Gastrocnemius medialis (tissue), 4 donors: ENCODE measurements at regions not wholly inside any gene's neighbourhood (a gene's known extent, or its start where the extent isn't known, plus 50 kb on each side); places are given as distances from the start of the nearest gene placed in this dataset.

Experiments used
- ATAC-seq, 2 donors: fragments of 150-250 bp; one replicate each; pipeline ENCODE4 v1.9.1; 2016
- DNase-seq, 2 donors: peaks; one replicate each; pipeline ENCODE4 v3.0.0-alpha.2; 2019
- H3K27ac ChIP-seq, 4 donors: fragments of 200-600 bp; sonication (generic); 1 replicate in 1 of 4; 2 replicates in 3 of 4; pipeline ENCODE4 v1.5.1; 2016 to 2018; ENCODE audit warnings: mild to moderate bottlenecking in 2 of 4, moderate library complexity in 1 of 4
- H3K27me3 ChIP-seq, 3 donors: fragments of 200-600 bp; sonication (generic) in 2 of 3; 1 replicate in 1 of 3; 2 replicates in 2 of 3; pipeline versions ENCODE4 v1.5.1 to v1.6.0; 2016 to 2019; ENCODE audit warnings: mild to moderate bottlenecking in 1 of 3, moderate library complexity in 1 of 3
- H3K36me3 ChIP-seq, 2 donors: fragments of 200-600 bp; sonication (generic) in 1 of 2; one replicate each; pipeline ENCODE4 v1.5.1; 2017 to 2018
- H3K4me1 ChIP-seq, 2 donors: fragments of 200-600 bp; sonication (generic) in 1 of 2; one replicate each; pipeline ENCODE4 v1.5.1; 2016 to 2017; ENCODE audit warnings: mild to moderate bottlenecking in 2 of 2
- H3K4me3 ChIP-seq, 4 donors: fragments of 200-600 bp; sonication (generic) in 3 of 4; 1 replicate in 1 of 4; 2 replicates in 3 of 4; pipeline ENCODE4 v1.5.1; 2016 to 2019; ENCODE audit warnings: mild to moderate bottlenecking in 2 of 4
- H3K9me3 ChIP-seq, 3 donors: fragments of 200-600 bp; sonication (generic) in 2 of 3; 1 replicate in 1 of 3; 2 replicates in 2 of 3; pipeline ENCODE4 v1.5.1; 2016 to 2019
- CTCF ChIP-seq, 5 experiments: fragments of 450-650 bp in 3 of 5; fragments of 200-600 bp in 2 of 5; sonication (generic) in 2 of 5; IDR thresholded peaks in 4 of 5; conservative IDR thresholded peaks in 1 of 5; 1 replicate in 4 of 5; 2 replicates in 1 of 5; pipeline ENCODE4 v1.5.1; 2016 to 2019; ENCODE audit warnings: antibody characterized with exemption in 5 of 5, mild to moderate bottlenecking in 3 of 5, moderate library complexity in 3 of 5
- POLR2A ChIP-seq, 2 donors: fragments of 450-650 bp; IDR thresholded peaks; one replicate each; pipeline ENCODE4 v1.6.1; 2017; ENCODE audit warnings: antibody characterized with exemption in 2 of 2, mild to moderate bottlenecking in 2 of 2, moderate library complexity in 2 of 2
- in situ Hi-C, 4 donors: fragments of 200-750 bp; cut with MboI; loops; one replicate each; pipeline versions ENCODE4 v1.15.0 to v1.8.0; 2017; ENCODE audit warnings: low sequenced_read_pairs in 4 of 4
- intact Hi-C: fragments of 100-400 bp; cut with DNase I; formaldehyde crosslinking; loops from one replicate; pipeline ENCODE4 v1.15.1; 2023; ENCODE audit warnings: low total_unique reads

DNA sequence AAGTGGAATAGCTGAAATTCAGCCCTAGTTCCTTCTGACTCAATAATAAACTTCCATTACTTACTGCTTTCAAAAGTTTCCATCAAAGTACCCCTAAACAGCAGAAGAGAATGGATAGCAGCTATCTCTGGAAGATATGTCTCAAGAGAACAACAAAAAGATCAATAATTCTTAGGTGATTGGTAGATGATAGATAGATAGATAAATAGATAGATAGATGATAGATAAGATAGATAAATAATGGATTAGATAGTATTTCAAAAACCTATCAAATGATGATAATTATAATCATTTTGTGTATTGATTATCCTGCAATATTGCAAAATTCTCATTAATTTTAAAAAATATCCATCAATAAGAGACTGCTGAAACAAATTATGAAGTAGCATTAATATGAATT lies 97.4 kb upstream of the CCND2 start:
- ATAC-seq (no peak), DNase-seq (no peak)
- Histone ChIP-seq H3K36me3 (no peaks in the 10 kb centered on the region), H3K27me3 (peaks cover 0 to 4% (median 0%) of the 10 kb centered on the region in 3 donors), H3K4me1 (no peaks in the 10 kb centered on the region), H3K4me3 (no peak overlapping the region), H3K9me3 (no peaks in the 10 kb centered on the region), H3K27ac (no peak overlapping the region)
- in situ Hi-C loops (no loop called here), intact Hi-C loops (no loop called here)
- TF ChIP-seq CTCF (IDR thresholded peaks at IDR 0.05 in 4 of 5, conservative IDR thresholded peaks at IDR 0.05 in 1 of 5) (no peak), POLR2A (IDR thresholded peaks at IDR 0.05) (no peak)

GRCh38 chr12:4174417-4174816 lies 99.1 kb upstream of the CCND2 start:
- intact Hi-C loops = no loop called here
- H3K36me3 ChIP-seq = no peaks in the 10 kb centered on the region
- in situ Hi-C loops = no loop called here

DNA sequence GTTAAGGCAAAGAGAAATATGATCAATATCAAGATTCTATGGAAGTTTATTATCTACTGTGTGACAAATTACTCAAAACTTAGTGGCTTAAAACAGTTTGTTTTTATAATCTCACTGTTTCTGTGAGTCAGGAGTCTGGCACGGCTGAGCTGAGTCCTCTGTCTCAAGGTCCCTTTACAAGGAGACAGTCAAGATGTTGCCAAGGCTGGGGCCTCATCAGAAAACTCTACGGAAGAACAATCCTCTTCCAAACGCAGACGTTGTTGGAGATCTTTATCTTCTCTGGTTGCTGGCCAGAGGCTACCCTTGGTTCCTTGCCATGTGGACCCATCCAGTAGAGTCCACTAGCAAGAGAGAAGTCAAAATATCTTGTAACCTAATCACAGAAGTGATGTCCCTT lies 100.6 kb upstream of the CCND2 start:
- H3K27me3 ChIP-seq = peaks cover 0 to 5% (median 4%) of the 10 kb centered on the region in 3 donors
- intact Hi-C loops = no loop called here
- no peaks in the 10 kb centered on the region for H3K4me1 ChIP-seq
- DNase-seq = no peak
- no peaks in the 10 kb centered on the region for H3K9me3 ChIP-seq
- no peaks in the 10 kb centered on the region for H3K36me3 ChIP-seq
- in situ Hi-C loops = no loop called here
- no peak for TF ChIP-seq POLR2A (IDR thresholded peaks at IDR 0.05)
- TF ChIP-seq CTCF (IDR thresholded peaks at IDR 0.05 in 4 of 5, conservative IDR thresholded peaks at IDR 0.05 in 1 of 5) = no peak
- H3K27ac ChIP-seq = no peak overlapping the region
- H3K4me3 ChIP-seq = no peak overlapping the region
- no peak for ATAC-seq

More at GRCh38 chr12:4174417-4174816, 99.1 kb upstream of the CCND2 start:
- H3K9me3 ChIP-seq = no peaks in the 10 kb centered on the region
- DNase-seq (no peak), ATAC-seq (no peak)
- H3K4me3 ChIP-seq = no peak overlapping the region
- TF ChIP-seq POLR2A (IDR thresholded peaks at IDR 0.05) (no peak), CTCF (IDR thresholded peaks at IDR 0.05 in 4 of 5, conservative IDR thresholded peaks at IDR 0.05 in 1 of 5) (no peak)
- no peak overlapping the region for H3K27ac ChIP-seq
- no peaks in the 10 kb centered on the region for H3K4me1 ChIP-seq
- H3K27me3 ChIP-seq = peaks cover 0 to 5% (median 4%) of the 10 kb centered on the region in 3 donors

- in situ Hi-C loops = no loop called here
- no peak for ATAC-seq
Observed at GRCh38 chr12:4171742-4172141, 101.8 kb upstream of the CCND2 start.

More at GRCh38 chr12:4171742-4172141, 101.8 kb upstream of the CCND2 start:
- Histone ChIP-seq H3K36me3 (no peaks in the 10 kb centered on the region), H3K4me3 (no peak overlapping the region), H3K4me1 (no peaks in the 10 kb centered on the region), H3K27ac (no peak overlapping the region), H3K27me3 (peaks cover 0 to 5% (median 4%) of the 10 kb centered on the region in 3 donors), H3K9me3 (no peaks in the 10 kb centered on the region)
- intact Hi-C loops = no loop called here
- DNase-seq = no peak
- no peak for TF ChIP-seq POLR2A (IDR thresholded peaks at IDR 0.05)
- TF ChIP-seq CTCF (IDR thresholded peaks at IDR 0.05 in 4 of 5, conservative IDR thresholded peaks at IDR 0.05 in 1 of 5) = no peak
